T-helper 2 cell treated with Interferon-gamma antibody and Interleukin-4, amounts not matched to agents 5 μg/mL and 100 μg/mL, for 36 hours (primary cell): ENCODE measurements at regions not wholly inside any gene's neighbourhood (a gene's known extent, or its start where the extent isn't known, plus 50 kb on each side); places are given as distances from the start of the nearest gene placed in this dataset.

Source experiments
- DNase-seq: peaks from one replicate; pipeline ENCODE4 v3.0.0; 2021; ENCODE audit warnings: low spot score
- H3K27ac Mint-ChIP-seq: one replicate; pipeline ENCODE4 v1.8.0; 2021; ENCODE audit warnings: mild to moderate bottlenecking, mixed read lengths
- H3K27me3 Mint-ChIP-seq: one replicate; pipeline ENCODE4 v1.8.0; 2021; ENCODE audit warnings: low read depth, mixed read lengths
- H3K36me3 Mint-ChIP-seq: one replicate; pipeline ENCODE4 v1.8.0; 2021; ENCODE audit warnings: low read depth, mixed read lengths
- H3K4me1 Mint-ChIP-seq: one replicate; pipeline ENCODE4 v1.8.0; 2021; ENCODE audit warnings: low read depth, mixed read lengths
- H3K4me3 Mint-ChIP-seq: one replicate; pipeline ENCODE4 v1.8.0; 2022; ENCODE audit warnings: mild to moderate bottlenecking, moderate library complexity, mixed read lengths
- H3K9me3 Mint-ChIP-seq: one replicate; pipeline ENCODE4 v1.8.0; 2021; ENCODE audit warnings: mixed read lengths

GRCh38 chr17:79183293-79184158, 108.9 kb downstream of the ENGASE start:
- H3K9me3 Mint-ChIP-seq: no peaks in the 10 kb centered on the region
- H3K27ac Mint-ChIP-seq: no peak overlapping the region
- peaks cover 24% of the 10 kb centered on the region for H3K27me3 Mint-ChIP-seq
- H3K4me1 Mint-ChIP-seq: peaks cover 2% of the 10 kb centered on the region
- no peak for DNase-seq
- no peak overlapping the region for H3K4me3 Mint-ChIP-seq
- H3K36me3 Mint-ChIP-seq: no peaks in the 10 kb centered on the region

- DNase-seq: no peak
- no peaks in the 10 kb centered on the region for H3K36me3 Mint-ChIP-seq
- H3K9me3 Mint-ChIP-seq: no peaks in the 10 kb centered on the region
- H3K4me1 Mint-ChIP-seq: peaks cover 2% of the 10 kb centered on the region
- H3K4me3 Mint-ChIP-seq: no peak overlapping the region
- no peak overlapping the region for H3K27ac Mint-ChIP-seq
- H3K27me3 Mint-ChIP-seq: peaks cover 24% of the 10 kb centered on the region
Observed at GRCh38 chr17:79183043-79183292, 108.3 kb downstream of the ENGASE start.

DNA sequence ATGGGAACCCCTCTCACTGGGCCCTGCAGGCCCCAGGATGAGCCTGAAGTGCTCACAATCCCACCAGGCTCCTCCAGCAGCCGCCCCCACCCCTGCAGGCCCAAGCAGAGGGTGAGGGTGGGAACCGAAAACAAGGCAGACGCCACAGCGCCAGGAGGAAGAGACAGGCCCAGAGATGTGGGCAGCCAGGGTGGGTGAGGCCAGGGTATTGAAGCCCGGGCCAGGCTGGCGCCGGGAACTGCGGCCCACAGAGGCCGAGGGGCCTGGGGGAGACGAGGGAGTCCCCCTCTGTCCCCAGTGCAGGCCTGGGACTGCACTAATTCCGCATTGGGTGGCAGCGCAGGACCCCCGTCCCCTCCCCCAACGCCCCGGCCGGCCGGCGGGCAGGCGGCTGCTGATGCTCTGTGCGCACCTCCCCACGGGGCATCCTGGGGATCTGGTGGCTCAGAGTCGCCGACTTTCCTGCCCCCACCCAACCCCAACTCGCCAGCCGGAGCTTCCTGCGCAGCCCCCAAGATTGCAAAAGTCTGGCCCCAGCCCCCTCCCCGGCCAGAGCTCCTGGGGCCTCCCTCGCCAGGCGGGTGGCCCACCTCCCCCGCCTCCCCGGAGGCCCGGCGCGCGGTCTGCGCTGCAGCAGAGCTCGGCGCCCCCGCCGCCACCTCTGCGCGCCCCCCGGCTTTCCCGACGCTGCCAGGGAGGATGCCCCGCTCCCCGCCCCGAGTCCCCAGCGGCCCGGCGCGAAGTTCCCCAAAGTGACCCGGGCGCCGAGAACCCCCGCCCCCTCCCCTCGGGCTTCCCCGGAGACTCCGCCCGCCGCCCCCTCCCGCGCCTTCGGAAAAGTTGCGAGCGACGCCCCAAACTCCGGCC, 107.8 kb downstream of the ENGASE start:
- no peaks in the 10 kb centered on the region for H3K36me3 Mint-ChIP-seq
- peaks cover 24% of the 10 kb centered on the region for H3K27me3 Mint-ChIP-seq
- H3K27ac Mint-ChIP-seq: no peak overlapping the region
- H3K4me3 Mint-ChIP-seq: no peak overlapping the region
- DNase-seq: no peak
- peaks cover 2% of the 10 kb centered on the region for H3K4me1 Mint-ChIP-seq
- no peaks in the 10 kb centered on the region for H3K9me3 Mint-ChIP-seq

- Mint-ChIP-seq H3K4me3 (no peak overlapping the region), H3K36me3 (no peaks in the 10 kb centered on the region), H3K9me3 (no peaks in the 10 kb centered on the region), H3K4me1 (peaks cover 2% of the 10 kb centered on the region), H3K27ac (no peak overlapping the region), H3K27me3 (peaks cover 24% of the 10 kb centered on the region)
- DNase-seq: no peak
Observed at GRCh38 chr17:79180358-79181005, 105.9 kb downstream of the ENGASE start.

DNA sequence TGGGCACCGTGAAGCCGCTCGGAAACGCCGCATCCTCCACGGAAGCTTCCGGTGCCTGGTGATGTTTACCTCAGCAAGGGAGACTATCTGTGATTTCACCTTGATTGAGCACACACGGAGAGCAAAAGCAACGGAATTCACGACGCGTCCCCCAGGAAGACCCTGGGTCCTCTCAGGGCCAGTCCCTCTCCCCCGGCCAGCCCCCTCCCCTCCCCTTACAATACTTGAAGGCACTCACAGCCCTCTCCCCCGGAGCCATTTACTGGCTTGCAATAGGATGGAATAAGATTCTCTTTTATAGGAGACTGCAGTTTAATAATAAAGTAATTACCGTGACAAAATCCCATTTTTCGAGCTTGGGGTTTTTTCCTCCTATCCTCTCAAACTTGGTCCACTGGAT, 104.7 kb downstream of the ENGASE start:
- no peak overlapping the region for H3K27ac Mint-ChIP-seq

DNA sequence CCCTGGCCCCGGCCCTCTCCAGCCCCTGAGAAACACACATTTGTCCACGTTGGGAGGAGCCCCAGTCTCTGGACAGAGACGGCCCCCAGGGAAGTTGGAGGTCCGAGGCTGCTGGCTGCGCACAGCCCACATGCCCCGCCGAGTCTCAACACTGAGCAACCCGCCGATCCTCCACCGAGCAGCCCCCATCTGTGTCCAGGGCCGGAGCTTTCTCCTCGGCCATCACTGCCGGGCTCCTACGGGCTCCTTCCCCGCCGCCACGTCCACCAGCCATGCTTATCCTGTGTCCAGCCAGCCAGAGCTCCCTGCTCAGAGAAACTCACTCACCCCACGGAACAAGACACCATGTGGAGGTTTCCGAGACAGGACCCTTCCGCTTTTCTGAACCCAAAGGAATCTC, 103.3 kb downstream of the ENGASE start:
- Mint-ChIP-seq H3K27me3 (peaks cover 10% of the 10 kb centered on the region), H3K4me3 (no peak overlapping the region), H3K4me1 (no peaks in the 10 kb centered on the region), H3K9me3 (no peaks in the 10 kb centered on the region), H3K36me3 (no peaks in the 10 kb centered on the region), H3K27ac (no peak overlapping the region)
- no peak for DNase-seq

More for the DNA sequence above, 104.7 kb downstream of the ENGASE start:
- no peak for DNase-seq
- Mint-ChIP-seq H3K4me3 (no peak overlapping the region), H3K36me3 (no peaks in the 10 kb centered on the region), H3K4me1 (peaks cover 2% of the 10 kb centered on the region), H3K9me3 (no peaks in the 10 kb centered on the region), H3K27me3 (peaks cover 16% of the 10 kb centered on the region)

DNA sequence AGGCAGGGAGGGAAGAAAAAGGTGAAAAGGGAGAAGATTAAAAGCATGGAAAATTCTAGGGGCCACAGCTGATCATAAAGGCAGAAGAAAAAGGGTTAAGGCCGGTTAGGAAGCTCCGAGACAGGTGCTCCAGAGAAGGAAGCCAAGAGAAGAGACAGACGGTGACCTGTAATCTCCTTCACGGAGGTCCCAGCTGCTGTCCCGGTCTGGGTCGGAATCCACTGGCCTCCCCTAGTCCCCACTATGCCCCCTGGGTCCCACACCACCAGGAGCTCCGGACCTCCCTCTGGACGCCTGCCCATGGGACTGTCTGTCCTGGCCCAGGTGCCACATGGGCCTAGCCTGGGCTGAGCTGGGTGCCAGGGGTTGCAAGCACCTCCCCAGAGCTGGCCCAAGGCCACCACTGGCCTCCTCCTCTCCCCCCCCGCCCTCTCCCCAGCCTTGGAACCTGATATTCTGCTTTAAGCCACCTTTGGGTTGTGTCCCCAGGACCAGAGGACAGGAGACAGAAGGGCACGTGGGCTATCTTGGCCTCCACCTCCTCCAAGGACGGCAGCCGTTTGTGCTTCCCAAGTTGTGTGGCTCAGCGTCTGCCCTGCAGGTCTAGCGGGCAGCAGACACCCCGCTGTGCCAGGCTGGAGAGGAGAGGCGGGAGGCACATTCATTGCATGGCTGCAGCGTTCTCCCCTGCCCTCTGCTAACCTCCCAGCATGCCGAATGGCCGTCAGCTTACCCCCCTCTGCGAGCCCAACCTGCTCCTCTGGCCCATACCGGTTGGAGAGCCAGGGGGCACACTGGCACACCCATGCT, 102.4 kb downstream of the ENGASE start:
- Mint-ChIP-seq H3K4me1 (no peaks in the 10 kb centered on the region), H3K4me3 (no peak overlapping the region), H3K27me3 (peaks cover 8% of the 10 kb centered on the region), H3K27ac (no peak overlapping the region), H3K36me3 (no peaks in the 10 kb centered on the region), H3K9me3 (no peaks in the 10 kb centered on the region)
- DNase-seq: no peak

GRCh38 chr17:79174905-79175856, 100.6 kb downstream of the ENGASE start:
- Mint-ChIP-seq H3K27me3 (no peaks in the 10 kb centered on the region), H3K4me3 (no peak overlapping the region), H3K27ac (no peak overlapping the region), H3K9me3 (no peaks in the 10 kb centered on the region), H3K4me1 (no peaks in the 10 kb centered on the region), H3K36me3 (no peaks in the 10 kb centered on the region)
- no peak for DNase-seq

- DNase-seq: no peak
- no peaks in the 10 kb centered on the region for H3K4me1 Mint-ChIP-seq
- no peaks in the 10 kb centered on the region for H3K9me3 Mint-ChIP-seq
- no peaks in the 10 kb centered on the region for H3K36me3 Mint-ChIP-seq
- no peak overlapping the region for H3K27ac Mint-ChIP-seq
- no peaks in the 10 kb centered on the region for H3K27me3 Mint-ChIP-seq
- H3K4me3 Mint-ChIP-seq: no peak overlapping the region
Observed at GRCh38 chr17:79174193-79174765, 99.7 kb downstream of the ENGASE start.

GRCh38 chr17:79171188-79171587, 96.6 kb downstream of the ENGASE start:
- H3K4me3 Mint-ChIP-seq: no peak overlapping the region
- no peaks in the 10 kb centered on the region for H3K9me3 Mint-ChIP-seq
- no peaks in the 10 kb centered on the region for H3K27me3 Mint-ChIP-seq
- no peaks in the 10 kb centered on the region for H3K4me1 Mint-ChIP-seq
- DNase-seq: no peak
- no peaks in the 10 kb centered on the region for H3K36me3 Mint-ChIP-seq
- no peak overlapping the region for H3K27ac Mint-ChIP-seq

- H3K27ac Mint-ChIP-seq: no peak overlapping the region
- H3K27me3 Mint-ChIP-seq: no peaks in the 10 kb centered on the region
- H3K36me3 Mint-ChIP-seq: no peaks in the 10 kb centered on the region
- H3K9me3 Mint-ChIP-seq: no peaks in the 10 kb centered on the region
- DNase-seq: no peak
- no peaks in the 10 kb centered on the region for H3K4me1 Mint-ChIP-seq
- H3K4me3 Mint-ChIP-seq: no peak overlapping the region
Observed at GRCh38 chr17:79169861-79170260, 95.2 kb downstream of the ENGASE start.

DNA sequence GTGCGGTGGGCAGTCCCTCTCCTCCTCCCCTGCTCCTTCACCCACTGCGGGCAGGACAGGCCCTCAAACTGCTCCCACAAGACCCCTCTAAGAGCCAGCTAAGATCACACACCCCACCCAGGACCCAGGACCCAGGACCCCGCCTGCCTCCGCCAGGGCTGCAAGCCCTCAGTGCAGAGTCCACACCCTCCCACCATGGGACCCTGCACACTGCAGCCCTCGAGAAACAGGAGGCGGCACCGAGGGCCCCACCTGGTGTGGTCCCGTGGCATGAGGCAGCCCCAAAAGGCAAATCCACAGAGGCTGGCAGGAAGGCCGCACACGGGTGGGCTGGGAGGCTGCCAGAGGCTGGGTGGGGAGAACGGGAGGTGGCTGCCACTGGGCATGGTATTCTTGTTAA, 94.7 kb downstream of the ENGASE start:
- H3K27me3 Mint-ChIP-seq: no peaks in the 10 kb centered on the region
- H3K36me3 Mint-ChIP-seq: no peaks in the 10 kb centered on the region
- H3K9me3 Mint-ChIP-seq: no peaks in the 10 kb centered on the region
- no peaks in the 10 kb centered on the region for H3K4me1 Mint-ChIP-seq
- H3K4me3 Mint-ChIP-seq: no peak overlapping the region
- no peak for DNase-seq
- H3K27ac Mint-ChIP-seq: no peak overlapping the region
